ENCODE measurements at regions not wholly inside any gene's neighbourhood (a gene's known extent, or its start where the extent isn't known, plus 50 kb on each side); places are given as distances from the start of the nearest gene placed in this dataset.

- TF ChIP-seq ZBTB7A (IDR thresholded peaks at IDR 0.05; ENCODE audit: low read depth) (no peak), EGR1 (IDR thresholded peaks at IDR 0.05) (no peak)
These were observed 114.6 kb downstream of the C5orf15 start for GRCh38 chr5:133853646-133854365.

GRCh38 chr5:133851521-133851920 lies 116.9 kb downstream of the C5orf15 start:
- no peak for TF ChIP-seq EGR1 (IDR thresholded peaks at IDR 0.05)
- no peak for TF ChIP-seq REST (IDR thresholded peaks at IDR 0.05; ENCODE audit: low read depth)
- no peak for TF ChIP-seq CREB1 (IDR thresholded peaks at IDR 0.05; ENCODE audit: low read depth)
- TF ChIP-seq RAD21 (IDR thresholded peaks at IDR 0.05; ENCODE audit: low read depth) = no peak
- no peak for TF ChIP-seq TAF1 (IDR thresholded peaks at IDR 0.05; ENCODE audit: low read depth)
- TF ChIP-seq TCF12 (IDR thresholded peaks at IDR 0.05; ENCODE audit: low read depth) = no peak
- no peak for TF ChIP-seq NFIC (IDR thresholded peaks at IDR 0.05)
- no peak for TF ChIP-seq YY1 (IDR thresholded peaks at IDR 0.05; ENCODE audit: low read depth)
- TF ChIP-seq TEAD4 (IDR thresholded peaks at IDR 0.05) = no peak
- no peak for TF ChIP-seq ZBTB7A (IDR thresholded peaks at IDR 0.05; ENCODE audit: low read depth)
- TF ChIP-seq MAX (IDR thresholded peaks at IDR 0.05) = no peak
- TF ChIP-seq FOXM1 (IDR thresholded peaks at IDR 0.05; ENCODE audit: borderline replicate concordance, low read depth) = no peak
- TF ChIP-seq USF1 (IDR thresholded peaks at IDR 0.05) = no peak
- TF ChIP-seq EP300 (IDR thresholded peaks at IDR 0.05; ENCODE audit: borderline replicate concordance) = no peak

- TF ChIP-seq CEBPB (IDR thresholded peaks at IDR 0.05) (no peak), EGR1 (IDR thresholded peaks at IDR 0.05) (no peak), NFIC (IDR thresholded peaks at IDR 0.05) (no peak), TCF12 (IDR thresholded peaks at IDR 0.05; ENCODE audit: low read depth) (no peak), YY1 (IDR thresholded peaks at IDR 0.05; ENCODE audit: low read depth) (no peak), TAF1 (IDR thresholded peaks at IDR 0.05; ENCODE audit: low read depth) (no peak), ZBTB7A (IDR thresholded peaks at IDR 0.05; ENCODE audit: low read depth) (no peak), USF1 (IDR thresholded peaks at IDR 0.05) (no peak), REST (IDR thresholded peaks at IDR 0.05; ENCODE audit: low read depth) (no peak), EP300 (IDR thresholded peaks at IDR 0.05; ENCODE audit: borderline replicate concordance) (no peak), FOXM1 (IDR thresholded peaks at IDR 0.05; ENCODE audit: borderline replicate concordance, low read depth) (no peak), MAX (IDR thresholded peaks at IDR 0.05) (no peak), TEAD4 (IDR thresholded peaks at IDR 0.05) (no peak), RAD21 (IDR thresholded peaks at IDR 0.05; ENCODE audit: low read depth) (no peak), CREB1 (IDR thresholded peaks at IDR 0.05; ENCODE audit: low read depth) (no peak)
These were observed 117.6 kb downstream of the C5orf15 start for GRCh38 chr5:133850811-133851210.

- TF ChIP-seq NFIC (IDR thresholded peaks at IDR 0.05) (no peak), YY1 (IDR thresholded peaks at IDR 0.05; ENCODE audit: low read depth) (no peak), REST (IDR thresholded peaks at IDR 0.05; ENCODE audit: low read depth) (no peak), RAD21 (IDR thresholded peaks at IDR 0.05; ENCODE audit: low read depth) (no peak), FOXM1 (IDR thresholded peaks at IDR 0.05; ENCODE audit: borderline replicate concordance, low read depth) (no peak), CEBPB (IDR thresholded peaks at IDR 0.05) (no peak), TAF1 (IDR thresholded peaks at IDR 0.05; ENCODE audit: low read depth) (no peak), MAX (IDR thresholded peaks at IDR 0.05) (no peak), CREB1 (IDR thresholded peaks at IDR 0.05; ENCODE audit: low read depth) (no peak), TCF12 (IDR thresholded peaks at IDR 0.05; ENCODE audit: low read depth) (no peak), USF1 (IDR thresholded peaks at IDR 0.05) (no peak)
These were observed 119.3 kb downstream of the C5orf15 start for GRCh38 chr5:133849116-133849515.
